ENCODE measurements at regions not wholly inside any gene's neighbourhood (a gene's known extent, or its start where the extent isn't known, plus 50 kb on each side); places are given as distances from the start of the nearest gene placed in this dataset.

DNA sequence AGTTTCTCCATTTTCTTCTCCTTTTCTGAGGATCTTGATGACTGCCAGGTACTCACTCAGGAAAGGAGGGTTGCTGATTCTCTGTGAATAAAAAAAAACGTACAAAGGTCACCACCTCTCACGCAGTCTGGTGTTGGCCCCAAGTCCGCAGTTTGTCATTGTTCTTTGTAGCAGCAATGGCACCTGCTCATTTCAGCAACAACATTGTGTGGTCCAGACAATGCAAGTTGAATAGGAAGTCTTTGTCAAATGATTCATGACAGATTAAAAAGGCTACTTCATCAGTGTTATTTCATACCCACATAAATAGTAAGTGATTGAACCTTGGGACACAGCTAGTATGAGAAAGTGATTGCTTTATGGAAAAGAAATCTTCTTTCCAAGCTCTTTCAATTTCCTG is 653.5 kb upstream of the MGMT start:
- no peak overlapping the region for H3K27ac ChIP-seq (ENCODE audit: low read length)
- H3K27me3 ChIP-seq (ENCODE audit: insufficient read depth, low read depth, low read length) = no peaks in the 10 kb centered on the region
- H3K36me3 ChIP-seq (ENCODE audit: insufficient read depth, low read length) = no peaks in the 10 kb centered on the region
- H3K79me2 ChIP-seq (replicated peaks; ENCODE audit: insufficient read depth, low read length) = no peaks in the 10 kb centered on the region
- H3K4me3 ChIP-seq (ENCODE audit: low read length) = no peak overlapping the region
- no peak for TF ChIP-seq TAF1 (IDR thresholded peaks at IDR 0.05; ENCODE audit: low read depth)
- no peak for TF ChIP-seq POLR2AphosphoS5 (IDR thresholded peaks at IDR 0.05)
- TF ChIP-seq, protein P1, sequence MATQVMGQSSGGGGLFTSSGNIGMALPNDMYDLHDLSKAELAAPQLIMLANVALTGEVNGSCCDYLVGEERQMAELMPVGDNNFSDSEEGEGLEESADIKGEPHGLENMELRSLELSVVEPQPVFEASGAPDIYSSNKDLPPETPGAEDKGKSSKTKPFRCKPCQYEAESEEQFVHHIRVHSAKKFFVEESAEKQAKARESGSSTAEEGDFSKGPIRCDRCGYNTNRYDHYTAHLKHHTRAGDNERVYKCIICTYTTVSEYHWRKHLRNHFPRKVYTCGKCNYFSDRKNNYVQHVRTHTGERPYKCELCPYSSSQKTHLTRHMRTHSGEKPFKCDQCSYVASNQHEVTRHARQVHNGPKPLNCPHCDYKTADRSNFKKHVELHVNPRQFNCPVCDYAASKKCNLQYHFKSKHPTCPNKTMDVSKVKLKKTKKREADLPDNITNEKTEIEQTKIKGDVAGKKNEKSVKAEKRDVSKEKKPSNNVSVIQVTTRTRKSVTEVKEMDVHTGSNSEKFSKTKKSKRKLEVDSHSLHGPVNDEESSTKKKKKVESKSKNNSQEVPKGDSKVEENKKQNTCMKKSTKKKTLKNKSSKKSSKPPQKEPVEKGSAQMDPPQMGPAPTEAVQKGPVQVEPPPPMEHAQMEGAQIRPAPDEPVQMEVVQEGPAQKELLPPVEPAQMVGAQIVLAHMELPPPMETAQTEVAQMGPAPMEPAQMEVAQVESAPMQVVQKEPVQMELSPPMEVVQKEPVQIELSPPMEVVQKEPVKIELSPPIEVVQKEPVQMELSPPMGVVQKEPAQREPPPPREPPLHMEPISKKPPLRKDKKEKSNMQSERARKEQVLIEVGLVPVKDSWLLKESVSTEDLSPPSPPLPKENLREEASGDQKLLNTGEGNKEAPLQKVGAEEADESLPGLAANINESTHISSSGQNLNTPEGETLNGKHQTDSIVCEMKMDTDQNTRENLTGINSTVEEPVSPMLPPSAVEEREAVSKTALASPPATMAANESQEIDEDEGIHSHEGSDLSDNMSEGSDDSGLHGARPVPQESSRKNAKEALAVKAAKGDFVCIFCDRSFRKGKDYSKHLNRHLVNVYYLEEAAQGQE (IDR thresholded peaks at IDR 0.05; ENCODE audit: borderline replicate concordance) = no peak
- no peak for TF ChIP-seq SMC3 (conservative IDR thresholded peaks at IDR 0.05; ENCODE audit: poor library complexity)
- no peak for TF ChIP-seq MXI1 (conservative IDR thresholded peaks at IDR 0.05; ENCODE audit: poor library complexity, severe bottlenecking)
- TF ChIP-seq EP300 (conservative IDR thresholded peaks at IDR 0.05; ENCODE audit: poor library complexity, severe bottlenecking) = no peak
- TF ChIP-seq EZH2 (IDR thresholded peaks at IDR 0.05; ENCODE audit: borderline replicate concordance, insufficient read depth, low read length, poor library complexity, severe bottlenecking) = no peak
- TF ChIP-seq RAD21 (conservative IDR thresholded peaks at IDR 0.05) = no peak
- TF ChIP-seq, protein P2, sequence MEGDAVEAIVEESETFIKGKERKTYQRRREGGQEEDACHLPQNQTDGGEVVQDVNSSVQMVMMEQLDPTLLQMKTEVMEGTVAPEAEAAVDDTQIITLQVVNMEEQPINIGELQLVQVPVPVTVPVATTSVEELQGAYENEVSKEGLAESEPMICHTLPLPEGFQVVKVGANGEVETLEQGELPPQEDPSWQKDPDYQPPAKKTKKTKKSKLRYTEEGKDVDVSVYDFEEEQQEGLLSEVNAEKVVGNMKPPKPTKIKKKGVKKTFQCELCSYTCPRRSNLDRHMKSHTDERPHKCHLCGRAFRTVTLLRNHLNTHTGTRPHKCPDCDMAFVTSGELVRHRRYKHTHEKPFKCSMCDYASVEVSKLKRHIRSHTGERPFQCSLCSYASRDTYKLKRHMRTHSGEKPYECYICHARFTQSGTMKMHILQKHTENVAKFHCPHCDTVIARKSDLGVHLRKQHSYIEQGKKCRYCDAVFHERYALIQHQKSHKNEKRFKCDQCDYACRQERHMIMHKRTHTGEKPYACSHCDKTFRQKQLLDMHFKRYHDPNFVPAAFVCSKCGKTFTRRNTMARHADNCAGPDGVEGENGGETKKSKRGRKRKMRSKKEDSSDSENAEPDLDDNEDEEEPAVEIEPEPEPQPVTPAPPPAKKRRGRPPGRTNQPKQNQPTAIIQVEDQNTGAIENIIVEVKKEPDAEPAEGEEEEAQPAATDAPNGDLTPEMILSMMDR (IDR thresholded peaks at IDR 0.05; ENCODE audit: poor library complexity, severe bottlenecking) = no peak
- H2AFZ ChIP-seq (ENCODE audit: low read depth, low read length) = no peak overlapping the region
- H3K9ac ChIP-seq (ENCODE audit: low read length) = no peak overlapping the region
- no peaks in the 10 kb centered on the region for H3F3A ChIP-seq (ENCODE audit: insufficient read depth, low read length, poor library complexity, severe bottlenecking)
- H3K4me2 ChIP-seq (ENCODE audit: low read length) = no peak overlapping the region
- no peaks in the 10 kb centered on the region for H4K20me1 ChIP-seq (ENCODE audit: insufficient read depth)
- H3K9me2 ChIP-seq (ENCODE audit: insufficient read depth, low read length) = no peaks in the 10 kb centered on the region
- no peaks in the 10 kb centered on the region for H3K9me3 ChIP-seq (ENCODE audit: low read length)

DNA sequence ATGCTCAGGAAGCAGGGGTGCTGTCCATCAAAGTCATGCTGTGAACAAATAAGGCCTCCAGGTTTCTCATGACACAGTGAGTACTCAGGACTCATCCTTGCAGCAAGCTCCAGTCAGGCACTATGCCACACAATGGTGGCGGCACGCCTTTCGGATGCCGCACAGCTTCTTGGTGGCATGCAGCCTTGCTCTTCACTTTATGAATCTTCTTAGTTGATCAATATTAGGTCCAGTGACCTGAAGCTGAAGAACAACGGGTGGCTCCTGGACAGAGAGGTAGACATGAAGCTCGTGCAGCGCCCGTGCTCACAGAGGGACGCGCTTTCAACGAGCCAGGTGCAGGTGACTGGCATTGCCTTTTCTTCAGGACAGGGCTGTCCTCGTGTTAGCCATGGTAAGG is 653.0 kb upstream of the MGMT start:
- Histone ChIP-seq H3K9me2 (ENCODE audit: insufficient read depth, low read length) (no peaks in the 10 kb centered on the region), H3K27ac (ENCODE audit: low read length) (no peak overlapping the region), H2AFZ (ENCODE audit: low read depth, low read length) (no peak overlapping the region), H3K4me2 (ENCODE audit: low read length) (no peak overlapping the region), H4K20me1 (ENCODE audit: insufficient read depth) (no peaks in the 10 kb centered on the region), H3K4me3 (ENCODE audit: low read length) (no peak overlapping the region), H3K9me3 (ENCODE audit: low read length) (no peaks in the 10 kb centered on the region), H3K9ac (ENCODE audit: low read length) (no peak overlapping the region), H3K79me2 (replicated peaks; ENCODE audit: insufficient read depth, low read length) (no peaks in the 10 kb centered on the region), H3K36me3 (ENCODE audit: insufficient read depth, low read length) (no peaks in the 10 kb centered on the region), H3F3A (ENCODE audit: insufficient read depth, low read length, poor library complexity, severe bottlenecking) (no peaks in the 10 kb centered on the region), H3K27me3 (ENCODE audit: insufficient read depth, low read depth, low read length) (no peaks in the 10 kb centered on the region)
- TF ChIP-seq, protein P2 (IDR thresholded peaks at IDR 0.05; ENCODE audit: poor library complexity, severe bottlenecking) = no peak
- TF ChIP-seq POLR2AphosphoS5 (IDR thresholded peaks at IDR 0.05) = no peak
- TF ChIP-seq SMC3 (conservative IDR thresholded peaks at IDR 0.05; ENCODE audit: poor library complexity) = no peak
- TF ChIP-seq, protein P1 (IDR thresholded peaks at IDR 0.05; ENCODE audit: borderline replicate concordance) = no peak
- no peak for TF ChIP-seq EZH2 (IDR thresholded peaks at IDR 0.05; ENCODE audit: borderline replicate concordance, insufficient read depth, low read length, poor library complexity, severe bottlenecking)
- no peak for TF ChIP-seq RAD21 (conservative IDR thresholded peaks at IDR 0.05)
- TF ChIP-seq EP300 (conservative IDR thresholded peaks at IDR 0.05; ENCODE audit: poor library complexity, severe bottlenecking) = no peak
- TF ChIP-seq TAF1 (IDR thresholded peaks at IDR 0.05; ENCODE audit: low read depth) = no peak
- TF ChIP-seq MXI1 (conservative IDR thresholded peaks at IDR 0.05; ENCODE audit: poor library complexity, severe bottlenecking) = no peak
